ENCODE measurements at regions not wholly inside any gene's neighbourhood (a gene's known extent, or its start where the extent isn't known, plus 50 kb on each side); places are given as distances from the start of the nearest gene placed in this dataset.
"Not testable (repeated sequence)": the region's sequence is repeated elsewhere in the genome, so short reads cannot be mapped to it uniquely, and the experiment has no call there.

DNA sequence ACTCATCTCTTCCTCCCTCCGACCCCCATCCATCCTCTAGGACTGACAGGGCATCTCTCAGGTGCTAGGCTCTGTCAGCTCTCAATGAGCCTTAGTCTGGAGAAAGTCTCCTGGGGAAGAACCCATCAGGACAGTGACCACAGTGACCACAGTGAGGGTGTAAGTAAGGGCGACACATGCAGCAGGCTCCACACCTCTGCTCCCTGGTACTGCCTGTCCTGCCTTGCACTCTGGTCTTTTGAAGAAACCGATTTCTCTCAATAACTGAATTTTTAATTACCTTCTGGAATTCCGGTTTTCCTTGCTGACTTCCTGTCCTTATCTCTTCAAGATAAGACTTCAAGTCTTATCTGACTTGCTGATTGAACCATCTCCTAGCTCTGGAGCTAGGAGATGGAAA is 190.2 kb downstream of the ACTR3B start:
- no peak for DNase-seq

DNA sequence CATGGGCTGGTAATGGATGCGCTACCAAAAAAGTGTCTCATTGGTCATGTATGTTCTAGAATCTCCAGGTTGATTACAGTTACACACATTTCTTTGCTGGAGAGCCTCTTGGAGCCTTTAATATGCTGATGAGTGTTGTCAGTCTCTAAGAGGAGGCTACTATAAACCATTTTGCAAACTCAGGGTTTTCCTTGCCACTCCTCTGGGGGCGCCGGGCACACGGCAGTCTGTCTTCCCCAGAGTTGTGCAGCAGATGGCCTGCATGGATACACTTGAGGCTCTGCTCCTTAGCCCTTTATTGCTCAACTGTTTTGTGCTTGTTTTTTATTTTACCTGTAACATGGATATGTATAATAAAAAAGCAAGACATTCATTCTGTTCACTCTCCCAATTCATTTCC is 196.5 kb downstream of the ACTR3B start:
- no peak for DNase-seq

DNA sequence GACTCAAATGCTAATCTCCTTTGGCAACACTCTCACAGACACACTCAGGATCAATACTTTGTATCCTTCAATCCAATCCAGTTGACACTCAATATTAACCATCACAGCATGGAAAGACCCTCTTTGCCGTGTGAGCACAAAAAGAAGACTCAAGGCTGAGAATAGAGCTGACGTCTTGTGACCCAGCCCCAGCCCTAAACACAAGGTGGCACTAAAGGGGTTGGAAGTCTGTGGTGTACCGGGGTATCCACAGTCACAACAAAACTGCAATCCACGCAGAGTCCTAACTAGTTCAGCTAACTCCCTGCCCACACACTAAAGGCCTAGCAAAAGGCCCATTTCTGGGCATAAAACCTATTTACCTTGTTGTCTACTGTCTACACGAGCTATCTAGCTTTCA is 200.1 kb downstream of the ACTR3B start:
- DNase-seq = no peak

DNA sequence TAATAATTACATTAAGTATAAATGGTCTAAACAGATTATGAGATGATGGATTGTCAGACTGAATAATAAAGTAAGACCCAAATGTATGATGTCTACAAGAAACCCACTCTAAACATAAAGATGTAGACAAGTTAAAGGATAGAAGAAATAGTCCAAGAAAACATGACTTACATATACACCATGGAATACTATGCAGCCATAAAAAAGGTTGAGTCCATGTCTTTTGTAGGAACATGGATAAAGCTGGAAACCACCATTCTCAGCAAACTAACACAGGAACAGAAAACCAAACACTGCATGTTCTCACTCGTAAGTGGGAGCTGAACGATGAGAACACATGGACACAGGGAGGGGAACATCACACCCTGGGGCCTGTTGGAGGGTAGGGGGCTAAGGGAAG is 202.2 kb downstream of the ACTR3B start:
- not testable (repeated sequence) for DNase-seq

DNA sequence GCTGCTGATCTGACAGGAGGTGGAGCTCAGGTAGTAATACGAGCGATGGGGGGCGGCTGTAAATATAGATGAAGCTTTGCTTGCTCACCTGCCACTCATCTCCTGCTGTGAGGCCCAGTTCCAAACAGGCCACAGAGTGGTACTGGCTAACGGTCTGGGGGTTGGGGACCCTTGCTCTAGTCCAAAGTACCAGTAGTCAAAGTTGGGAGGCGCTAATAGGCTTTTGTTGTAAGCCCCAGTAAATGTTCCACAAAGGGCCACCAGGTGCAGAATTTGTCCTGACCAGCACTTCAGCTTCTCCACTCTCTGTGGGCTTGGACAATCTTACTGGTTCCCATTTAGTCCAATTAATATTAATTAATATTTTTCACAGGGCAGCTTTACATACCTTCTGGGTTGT is 206.6 kb downstream of the ACTR3B start:
- no peak for DNase-seq

DNA sequence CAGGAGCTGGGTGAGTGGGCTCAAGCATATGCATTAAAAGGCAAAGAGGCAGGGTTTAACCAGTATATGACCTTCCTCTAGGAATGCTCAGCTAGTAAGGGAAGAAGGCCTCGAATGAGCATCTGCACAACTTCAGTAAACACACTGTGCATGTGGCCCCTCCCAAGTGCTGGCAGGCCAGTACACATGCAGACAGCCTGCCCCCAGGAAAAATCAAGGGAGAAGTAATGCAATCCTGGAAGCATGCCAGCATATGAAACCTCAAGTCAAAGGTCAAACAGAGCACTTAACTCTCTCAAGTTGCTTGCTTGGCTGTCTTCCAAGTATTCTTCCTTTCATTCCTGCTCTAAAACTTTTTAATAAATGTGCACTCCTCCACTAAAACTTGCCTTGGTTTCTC is 208.4 kb downstream of the ACTR3B start:
- peak in 1 of 3 experiments; percentile 26 for DNase-seq

DNA sequence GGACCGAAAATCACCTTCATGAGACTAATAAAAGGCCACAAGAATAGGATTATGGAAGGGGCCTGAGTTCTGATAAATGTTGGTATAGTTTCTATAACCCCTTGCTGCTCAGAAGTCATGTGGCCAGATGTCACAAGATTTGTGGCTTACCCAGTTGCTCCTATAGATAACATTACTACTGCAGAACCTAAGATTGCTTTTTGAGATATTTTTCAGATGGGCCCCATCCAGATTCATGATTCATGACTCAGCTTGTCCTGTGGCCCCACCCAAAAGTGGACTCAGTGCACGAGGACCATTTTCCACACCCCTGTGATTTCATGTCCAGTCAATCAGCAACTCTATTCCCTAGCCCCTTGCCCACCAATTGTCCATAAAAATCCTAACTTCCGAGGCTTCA is 209.0 kb downstream of the ACTR3B start:
- no peak for DNase-seq

DNA sequence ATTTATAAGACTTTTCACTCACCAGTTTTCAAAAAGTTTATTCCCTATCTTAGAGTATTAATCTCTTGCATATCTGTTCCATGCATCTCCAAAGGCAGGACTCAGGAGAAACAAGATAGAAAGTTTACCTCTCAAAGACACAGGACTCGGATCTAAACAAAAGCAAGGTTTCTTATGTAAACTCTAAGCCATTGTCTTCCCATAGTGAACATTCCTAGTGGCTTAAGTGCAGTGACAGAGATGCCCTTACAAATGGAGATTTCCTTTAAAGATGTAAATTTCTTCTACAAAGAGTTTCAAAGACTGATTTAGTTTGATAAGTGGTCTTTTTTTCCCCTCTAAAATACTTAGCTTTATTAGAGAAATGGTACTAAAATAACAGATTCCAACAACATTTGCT is 209.8 kb downstream of the ACTR3B start:
- DNase-seq = no peak

DNA sequence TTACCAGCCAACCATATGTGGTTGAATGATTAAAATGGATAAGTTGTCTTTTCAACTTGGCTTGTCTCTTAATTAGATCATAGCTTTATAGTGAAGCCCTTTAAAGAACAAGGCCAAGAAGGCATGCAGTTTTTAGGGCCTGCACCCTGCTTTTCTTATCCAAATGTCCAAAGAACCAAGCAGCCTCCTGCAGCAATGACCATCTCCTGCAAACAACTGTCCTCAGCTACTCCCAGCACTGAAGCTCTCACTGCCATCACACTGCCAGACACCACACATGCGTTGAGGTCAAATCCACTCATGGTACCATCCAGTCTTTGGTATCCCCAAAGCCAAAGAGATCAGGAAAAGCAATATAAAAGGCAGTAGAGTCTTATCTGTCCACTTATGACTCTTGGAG is 210.3 kb downstream of the ACTR3B start:
- no peak for DNase-seq

DNA sequence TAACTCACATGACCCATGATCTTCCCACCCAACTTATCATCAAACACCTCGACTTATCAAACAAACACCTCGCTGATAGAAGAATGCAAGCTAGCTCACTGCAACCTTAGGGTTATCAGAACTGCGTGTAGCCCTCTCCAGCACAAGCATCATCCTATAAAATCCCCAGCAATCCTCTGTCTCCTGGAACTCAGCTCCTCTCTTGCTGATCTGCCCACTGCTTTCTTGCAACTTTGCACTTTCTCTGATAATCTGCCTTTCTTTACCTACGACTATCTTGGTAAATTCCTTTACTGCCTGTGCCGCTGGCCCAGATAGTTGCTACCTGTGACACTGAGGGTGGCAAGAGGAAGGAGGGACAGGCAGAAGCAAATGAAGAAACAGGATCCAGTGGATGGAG is 210.9 kb downstream of the ACTR3B start:
- DNase-seq = no peak

DNA sequence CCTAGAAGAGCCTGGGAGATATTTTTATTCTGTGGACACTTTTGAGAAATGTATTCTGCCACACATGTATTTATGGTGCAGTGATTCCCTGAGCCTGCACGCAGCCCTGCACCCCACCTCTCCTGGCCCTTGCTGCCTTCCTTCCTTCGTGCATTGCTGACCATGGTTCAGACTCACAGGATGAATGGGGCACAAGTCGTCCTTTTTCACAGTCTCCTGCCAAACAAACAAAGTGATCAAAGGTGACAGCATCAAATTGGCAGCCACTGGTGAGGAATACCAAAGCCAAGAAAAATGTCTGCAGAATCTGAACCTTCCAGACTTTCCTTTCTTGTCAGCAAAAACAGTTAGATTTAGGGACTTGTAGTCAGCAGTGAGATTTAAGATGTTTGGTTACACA is 215.0 kb downstream of the ACTR3B start:
- DNase-seq = no peak

DNA sequence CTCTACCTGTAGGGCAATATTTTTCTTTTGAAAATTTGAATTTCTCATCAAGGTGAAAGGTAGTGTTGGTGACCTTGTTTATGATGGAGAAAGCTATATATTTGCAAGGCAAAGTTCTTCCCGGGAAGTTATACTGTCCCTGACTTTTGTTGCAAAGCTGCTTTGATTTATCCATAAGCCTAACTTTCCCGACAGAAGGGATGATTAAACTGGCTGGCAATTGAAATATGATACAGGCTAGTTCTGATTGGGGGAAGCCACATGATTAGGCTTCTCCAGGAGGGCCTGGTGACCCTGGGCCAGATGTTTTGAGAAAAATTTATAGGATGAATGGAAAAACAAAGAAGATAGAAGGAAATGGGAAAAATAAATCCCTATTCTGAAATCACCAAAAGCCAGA is 215.5 kb downstream of the ACTR3B start:
- DNase-seq = no peak

DNA sequence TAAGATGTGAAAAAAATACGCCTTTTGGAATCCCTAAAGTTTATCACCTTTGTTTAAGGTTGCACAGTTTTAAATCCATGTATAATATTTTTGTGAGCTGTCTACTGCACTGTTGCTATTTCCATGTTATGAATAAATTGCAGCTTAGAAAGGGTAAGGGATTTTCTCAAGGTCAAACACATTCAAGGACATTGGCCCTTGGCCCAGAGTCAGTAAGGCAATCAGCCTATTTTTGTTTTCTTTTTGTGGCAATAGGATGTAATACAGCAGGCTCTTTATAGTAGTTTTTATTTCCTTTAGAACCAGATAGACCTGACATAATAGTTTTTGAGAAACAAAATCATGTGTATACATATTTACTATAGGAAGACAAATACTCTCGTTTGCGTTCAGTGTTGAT is 219.8 kb downstream of the ACTR3B start:
- DNase-seq = no peak

DNA sequence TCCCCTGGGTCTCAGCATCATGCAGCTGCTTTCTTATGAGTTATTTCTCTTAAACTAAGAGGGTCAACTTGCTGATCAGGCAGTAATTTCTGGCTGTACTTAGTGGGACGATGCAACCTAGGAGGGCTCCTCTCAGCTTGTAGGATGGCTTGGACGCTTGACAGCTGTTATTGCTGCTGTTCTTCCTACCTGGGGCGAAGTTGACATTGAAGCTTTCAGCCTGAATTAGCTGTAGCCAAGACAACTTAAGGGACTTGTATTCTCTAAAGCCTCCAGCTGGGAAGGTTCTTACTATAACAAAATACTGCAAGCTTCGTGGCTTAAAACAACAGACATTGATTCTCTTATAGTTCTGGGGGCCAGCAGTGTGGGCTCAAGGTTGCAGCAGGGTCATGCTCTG is 224.9 kb downstream of the ACTR3B start:
- no peak for DNase-seq

DNA sequence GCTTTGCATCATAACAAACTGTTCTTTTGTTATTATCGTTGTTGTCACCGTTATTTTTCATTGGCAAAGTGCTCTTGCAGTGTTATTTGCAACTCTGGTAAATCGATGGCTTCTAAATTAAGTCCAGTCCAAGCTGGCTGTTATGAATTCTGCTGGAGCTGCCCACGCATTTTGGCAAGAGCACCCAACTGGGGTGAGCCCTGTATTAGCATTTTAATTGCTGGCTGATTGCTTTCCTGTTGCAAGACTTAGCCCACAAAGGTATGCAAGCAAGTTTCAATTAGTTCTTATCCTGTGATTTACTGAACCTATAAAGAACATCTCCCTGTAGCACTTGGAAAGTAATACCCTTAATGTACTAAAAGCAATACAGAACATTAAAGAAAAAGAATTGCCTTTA is 226.8 kb downstream of the ACTR3B start:
- DNase-seq = no peak

DNA sequence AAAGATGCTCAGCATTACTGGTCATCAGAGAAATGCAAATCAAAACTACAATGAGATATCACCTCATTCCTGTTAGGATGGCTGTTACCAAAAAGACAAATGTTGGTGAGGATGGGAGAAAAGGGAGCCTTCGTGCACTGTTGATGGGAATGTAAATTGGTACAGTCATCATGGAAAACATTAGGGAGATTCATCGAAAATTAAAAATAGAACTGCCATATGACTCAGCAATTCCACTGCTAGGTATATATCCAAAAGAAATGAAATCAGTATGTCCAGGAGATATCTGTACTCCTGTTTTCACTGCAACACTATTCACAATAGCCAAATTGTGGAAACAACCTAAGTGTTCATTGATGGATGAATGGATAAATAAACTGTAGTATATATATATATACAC is 228.1 kb downstream of the ACTR3B start:
- no peak for DNase-seq

DNA sequence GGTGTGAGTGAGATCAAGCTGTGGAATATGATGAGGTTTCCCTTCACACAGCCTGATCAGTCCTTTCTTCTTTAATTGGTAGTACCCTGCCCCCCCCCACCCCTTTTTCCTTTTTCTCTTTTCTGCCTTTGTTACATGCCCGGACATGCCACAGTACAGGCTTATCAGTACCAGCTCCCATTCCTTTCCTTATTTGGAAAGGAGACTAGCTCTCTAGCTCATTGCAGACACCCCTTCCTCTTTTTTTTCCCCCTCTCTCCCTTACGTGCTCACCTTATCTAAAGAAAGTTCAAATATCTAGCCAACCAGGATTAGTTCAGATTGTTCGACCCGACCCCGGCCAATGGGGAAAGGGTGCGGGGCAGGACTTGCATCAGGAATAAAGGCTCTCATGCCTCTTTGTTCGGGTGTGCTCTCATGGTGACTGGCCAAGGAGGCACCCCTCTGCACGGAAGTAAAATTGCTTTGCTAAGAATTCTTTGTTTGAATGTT is 230.4 kb downstream of the ACTR3B start:
- peak in 2 of 3 experiments; percentile 8 to 47 for DNase-seq

DNA sequence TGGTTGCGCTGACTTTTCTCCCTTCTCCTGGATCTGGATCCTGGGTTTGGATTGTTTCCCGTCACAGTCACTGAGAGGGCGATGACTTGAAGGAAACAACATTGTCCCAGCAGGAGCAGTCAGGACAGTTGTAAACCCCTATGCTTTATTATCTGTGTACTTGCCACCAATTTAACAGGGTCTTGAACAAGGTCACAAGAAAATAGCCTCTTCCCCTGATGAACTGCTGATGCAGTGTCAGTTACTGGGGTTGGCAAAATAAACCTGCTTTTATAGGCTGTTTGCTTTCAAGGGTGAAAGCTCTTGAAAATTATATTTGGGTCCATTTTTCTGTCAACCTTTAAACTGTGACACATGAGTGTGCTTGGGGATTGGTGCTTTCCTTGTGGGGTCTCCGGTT is 238.9 kb downstream of the ACTR3B start:
- no peak for DNase-seq

DNA sequence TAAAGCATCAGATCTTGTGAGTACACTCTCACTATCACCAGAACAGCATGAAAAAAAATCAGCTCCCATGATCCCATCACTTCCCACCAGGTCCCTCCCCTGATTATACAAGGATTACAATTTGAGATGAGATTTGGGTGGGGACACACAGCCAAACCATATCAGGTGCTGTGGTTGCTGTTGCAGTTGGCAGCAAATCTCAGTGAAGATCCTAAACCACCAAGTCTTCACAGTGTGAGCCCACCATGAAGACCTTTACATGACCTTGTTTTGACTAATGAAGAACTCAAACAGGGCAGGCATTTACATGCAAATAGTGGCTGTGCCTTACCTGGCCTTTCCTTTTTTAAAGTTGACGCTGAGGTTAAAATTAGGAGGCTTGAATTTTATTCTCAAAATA is 242.6 kb downstream of the ACTR3B start:
- no peak for DNase-seq

DNA sequence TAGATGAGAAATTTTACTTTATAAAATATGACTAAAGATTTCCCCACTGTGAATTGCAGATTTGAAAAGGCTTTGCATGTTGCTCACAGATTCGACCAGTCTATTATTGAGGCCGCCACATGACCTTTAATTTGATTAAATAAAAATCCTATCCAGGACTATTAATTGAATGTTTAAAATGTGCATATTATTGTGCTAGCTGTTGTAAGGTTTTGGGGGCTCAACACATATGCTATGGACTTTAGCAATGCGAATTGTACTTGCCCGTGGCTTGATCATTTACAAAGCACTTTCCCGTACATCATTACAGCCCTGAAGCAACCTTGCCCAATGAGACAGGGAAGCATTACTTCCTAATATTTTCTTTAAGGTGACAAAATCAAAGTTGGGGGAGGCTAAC is 243.0 kb downstream of the ACTR3B start:
- no peak for DNase-seq

DNA sequence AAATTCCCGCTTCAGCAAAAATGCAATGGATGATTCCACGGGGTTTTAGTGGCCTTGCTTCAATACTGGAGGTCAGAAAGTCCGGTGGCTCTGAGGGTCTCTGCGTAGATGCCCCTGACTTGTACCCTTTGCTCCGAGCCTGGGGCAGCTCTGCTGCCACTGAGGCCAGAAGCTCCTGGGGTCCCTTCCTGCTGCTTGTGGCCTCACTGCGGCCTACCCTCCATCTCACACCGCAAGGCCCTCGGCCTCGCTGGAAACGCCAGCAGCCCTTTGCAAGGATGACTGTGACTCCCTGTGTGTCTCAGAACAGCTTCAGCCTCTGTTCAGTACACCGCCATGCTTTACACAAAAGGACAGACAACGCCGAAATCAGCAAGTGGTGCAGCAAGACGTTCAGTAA is 244.8 kb downstream of the ACTR3B start:
- no peak for DNase-seq

DNA sequence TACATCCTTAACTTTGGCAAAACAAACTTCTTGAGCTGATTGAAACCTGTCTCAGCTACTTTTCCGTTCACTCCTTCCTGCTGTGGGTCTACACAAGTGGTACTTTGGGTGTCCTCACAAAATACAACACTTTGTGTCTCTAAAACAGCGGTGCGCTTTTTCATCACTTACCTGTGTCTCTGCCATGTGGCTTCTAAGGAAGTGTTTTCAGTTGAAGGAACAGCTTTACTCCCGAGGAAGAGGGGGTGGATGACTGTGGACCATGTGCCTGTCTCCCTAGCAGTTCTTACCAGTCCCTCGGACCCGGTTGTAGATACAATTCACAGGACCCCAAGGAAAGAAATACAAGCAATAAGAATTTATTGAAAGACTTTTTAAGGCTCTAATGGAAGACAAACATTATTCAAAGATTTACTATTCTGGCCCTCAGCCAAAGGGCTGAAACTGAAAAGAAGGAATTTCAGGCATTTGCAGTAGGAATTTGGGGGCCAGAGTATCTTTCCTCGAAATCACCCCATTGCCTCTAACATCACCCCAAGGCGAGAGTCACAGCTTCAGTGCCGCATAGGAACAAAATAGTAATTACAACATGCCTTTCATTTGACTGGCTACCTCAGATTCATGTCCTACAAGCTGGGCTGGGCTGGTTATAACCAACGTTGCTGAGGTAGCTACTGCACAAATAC is 246.3 kb downstream of the ACTR3B start:
- no peak for DNase-seq

DNA sequence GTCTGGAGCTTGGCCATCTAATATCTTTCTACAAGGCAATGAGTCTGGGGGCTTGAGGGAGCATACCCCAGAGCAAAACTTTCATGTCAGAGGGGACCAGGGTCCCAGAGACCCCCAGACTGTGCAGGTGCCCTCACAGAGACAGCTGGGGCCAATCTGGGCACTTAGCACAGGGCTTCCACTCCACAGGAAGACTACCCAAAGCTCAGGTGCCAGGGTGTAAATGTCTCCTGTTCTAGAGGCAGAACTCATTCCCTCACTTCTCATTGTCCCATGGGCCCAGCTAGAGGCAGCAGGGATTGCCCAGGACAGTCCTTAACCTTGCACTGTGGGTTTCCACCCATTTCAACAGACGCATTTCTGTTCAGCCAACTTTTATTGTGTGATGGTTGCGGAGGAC is 246.9 kb downstream of the ACTR3B start:
- DNase-seq = no peak

DNA sequence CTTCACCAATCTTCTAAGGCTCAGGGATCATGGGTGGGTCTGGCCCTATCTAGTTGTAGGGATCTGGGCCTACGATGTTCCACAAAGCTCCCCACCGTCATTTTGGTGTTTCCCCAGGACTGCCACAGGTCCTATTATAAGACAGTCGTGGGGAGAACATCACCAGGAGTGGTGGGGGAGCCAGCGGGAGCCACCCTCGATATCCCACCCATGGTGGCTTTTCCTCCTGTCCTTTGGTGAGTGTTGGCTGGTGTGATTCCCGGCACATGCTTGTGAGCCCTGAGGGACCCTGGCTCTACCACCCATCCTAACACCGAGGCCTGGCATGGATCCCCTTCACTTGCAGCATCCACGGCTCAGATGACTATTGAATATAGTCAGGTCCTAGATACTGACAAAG is 247.4 kb downstream of the ACTR3B start:
- DNase-seq = no peak

DNA sequence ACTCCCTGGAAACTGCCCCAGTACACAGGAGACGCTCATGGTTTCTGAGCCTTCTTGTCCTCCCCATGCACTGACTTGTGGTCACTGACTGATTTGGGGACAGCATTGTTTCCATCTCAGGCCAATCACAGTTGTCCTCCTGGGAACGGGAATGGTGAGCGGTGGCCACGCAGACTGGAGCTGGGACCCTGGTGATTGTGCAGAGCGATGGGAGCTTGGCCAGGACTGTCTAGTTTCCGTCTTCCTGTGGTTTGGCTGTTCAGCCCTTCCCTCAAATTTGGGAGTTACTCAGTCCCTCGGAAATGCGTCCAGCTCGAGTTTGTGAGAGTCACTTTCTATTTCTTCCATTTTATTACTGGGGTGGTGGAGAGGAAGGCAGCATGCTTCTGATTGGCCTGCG is 250.9 kb downstream of the ACTR3B start:
- DNase-seq = no peak

DNA sequence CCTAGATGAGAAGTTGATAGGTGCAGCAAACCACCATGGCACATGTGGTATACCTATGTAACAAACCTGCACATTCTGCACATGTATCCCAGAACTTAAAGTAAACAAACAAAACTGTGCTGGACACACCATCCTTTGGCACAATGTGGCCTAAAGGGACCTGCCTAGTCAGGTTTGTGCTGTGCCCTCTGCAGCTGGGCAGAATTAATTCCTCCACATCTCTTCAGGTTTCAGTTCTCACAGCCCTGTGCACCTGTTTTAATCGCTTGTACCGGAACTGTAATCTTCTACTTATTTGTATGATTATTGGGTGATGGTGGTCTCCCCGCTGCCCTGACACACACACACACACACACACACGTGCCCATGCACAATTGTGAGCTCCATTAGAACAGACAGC is 252.7 kb downstream of the ACTR3B start:
- no peak for DNase-seq

Measured in NCI-H1417 (cell line).